ENCODE measurements at regions not wholly inside any gene's neighbourhood (a gene's known extent, or its start where the extent isn't known, plus 50 kb on each side); places are given as distances from the start of the nearest gene placed in this dataset.
"Not testable (repeated sequence)": the region's sequence is repeated elsewhere in the genome, so short reads cannot be mapped to it uniquely, and the experiment has no call there.

- ChIA-PET CTCF (interaction anchor here (0.8 to 1.0 kb wide), 2 partner anchors 12 to 35 kb away, joined by 3 to 5 read pairs; no protein-coding TSS in a partner anchor), POLR2A (no interaction called here)
- TF ChIP-seq LEF1 (IDR thresholded peaks at IDR 0.05; ENCODE audit: borderline replicate concordance) (no peak), CTBP1 (IDR thresholded peaks at IDR 0.05; ENCODE audit: borderline replicate concordance) (no peak), FOXA1 (IDR thresholded peaks at IDR 0.05) (no peak), SP1 (IDR thresholded peaks at IDR 0.05) (no peak), ARNT (IDR thresholded peaks at IDR 0.05) (no peak), FOXM1 (IDR thresholded peaks at IDR 0.05; ENCODE audit: borderline replicate concordance) (no peak), ZNF384 (IDR thresholded peaks at IDR 0.05) (no peak), ELF4 (IDR thresholded peaks at IDR 0.05) (no peak), NFRKB (IDR thresholded peaks at IDR 0.05) (no peak), BHLHE40 (IDR thresholded peaks at IDR 0.05; ENCODE audit: borderline replicate concordance) (no peak), PKNOX1 (IDR thresholded peaks at IDR 0.05) (no peak), HDGF (IDR thresholded peaks at IDR 0.05; ENCODE audit: borderline replicate concordance) (no peak), SUZ12 (IDR thresholded peaks at IDR 0.05) (no peak), FOXK2 (IDR thresholded peaks at IDR 0.05) (no peak), TARDBP (IDR thresholded peaks at IDR 0.05) (no peak), L3MBTL2 (conservative IDR thresholded peaks at IDR 0.05) (no peak)
- no peak for DNase-seq (ENCODE audit: extremely low spot score)
Observed at GRCh38 chr4:8675906-8676305, 83.3 kb downstream of the CPZ start.

- CTCF ChIA-PET, result interaction anchor here (0.8 to 1.0 kb wide), 2 partner anchors 13 to 35 kb away, joined by 3 to 5 read pairs; no protein-coding TSS in a partner anchor
- TF ChIP-seq FOXM1 (IDR thresholded peaks at IDR 0.05; ENCODE audit: borderline replicate concordance) (no peak), SUZ12 (IDR thresholded peaks at IDR 0.05) (no peak), TARDBP (IDR thresholded peaks at IDR 0.05) (no peak), FOXA1 (IDR thresholded peaks at IDR 0.05) (no peak)
- DNase-seq (ENCODE audit: extremely low spot score), result peak; percentile 66
- POLR2A ChIA-PET, result no interaction called here
Observed at GRCh38 chr4:8675383-8675782, 82.8 kb downstream of the CPZ start.

GRCh38 chr4:8674311-8674885, 81.8 kb downstream of the CPZ start:
- ChIA-PET POLR2A (no interaction called here), CTCF (interaction anchor here (0.9 to 1.1 kb wide), 2 partner anchors 14 to 224 kb away, joined by 3 read pairs; no protein-coding TSS in a partner anchor)
- TF ChIP-seq ARNT (IDR thresholded peaks at IDR 0.05) (no peak), L3MBTL2 (conservative IDR thresholded peaks at IDR 0.05) (no peak), TARDBP (IDR thresholded peaks at IDR 0.05) (no peak), SP1 (IDR thresholded peaks at IDR 0.05) (no peak), CTBP1 (IDR thresholded peaks at IDR 0.05; ENCODE audit: borderline replicate concordance) (no peak), FOXK2 (IDR thresholded peaks at IDR 0.05) (no peak), HDGF (IDR thresholded peaks at IDR 0.05; ENCODE audit: borderline replicate concordance) (no peak), NFRKB (IDR thresholded peaks at IDR 0.05) (no peak), SUZ12 (IDR thresholded peaks at IDR 0.05) (no peak), BHLHE40 (IDR thresholded peaks at IDR 0.05; ENCODE audit: borderline replicate concordance) (no peak), ZNF384 (IDR thresholded peaks at IDR 0.05) (no peak), FOXM1 (IDR thresholded peaks at IDR 0.05; ENCODE audit: borderline replicate concordance) (no peak), PKNOX1 (IDR thresholded peaks at IDR 0.05) (no peak)
- no peak for DNase-seq (ENCODE audit: extremely low spot score)

- CTCF ChIA-PET, result interaction anchor here (1.1 kb wide), 1 partner anchor 225 kb away, joined by 3 read pairs; no protein-coding TSS in a partner anchor
- POLR2A ChIA-PET; DNase-seq (ENCODE audit: extremely low spot score): not testable (repeated sequence)
Observed at GRCh38 chr4:8673106-8673505, 80.5 kb downstream of the CPZ start.

GRCh38 chr4:8672486-8672885, 79.9 kb downstream of the CPZ start:
- TF ChIP-seq ZNF384 (IDR thresholded peaks at IDR 0.05) (no peak), ARNT (IDR thresholded peaks at IDR 0.05) (no peak), HDGF (IDR thresholded peaks at IDR 0.05; ENCODE audit: borderline replicate concordance) (no peak), FOXM1 (IDR thresholded peaks at IDR 0.05; ENCODE audit: borderline replicate concordance) (no peak), LEF1 (IDR thresholded peaks at IDR 0.05; ENCODE audit: borderline replicate concordance) (no peak), CTBP1 (IDR thresholded peaks at IDR 0.05; ENCODE audit: borderline replicate concordance) (no peak), TARDBP (IDR thresholded peaks at IDR 0.05) (no peak), SUZ12 (IDR thresholded peaks at IDR 0.05) (no peak), ELF4 (IDR thresholded peaks at IDR 0.05) (no peak), FOXA1 (IDR thresholded peaks at IDR 0.05) (no peak), NFRKB (IDR thresholded peaks at IDR 0.05) (no peak), FOXK2 (IDR thresholded peaks at IDR 0.05) (no peak)
- ChIA-PET CTCF (interaction anchor here (0.6 to 0.8 kb wide), 2 partner anchors 35 to 193 kb away, joined by 3 read pairs; no protein-coding TSS in a partner anchor), POLR2A (no interaction called here)
- no peak for DNase-seq (ENCODE audit: extremely low spot score)

GRCh38 chr4:8671712-8672290, 79.2 kb downstream of the CPZ start:
- ChIA-PET CTCF (interaction anchor here (0.6 to 0.8 kb wide), 2 partner anchors 34 to 194 kb away, joined by 3 read pairs; no protein-coding TSS in a partner anchor), POLR2A (no interaction called here)
- no peak for TF ChIP-seq FOXM1 (IDR thresholded peaks at IDR 0.05; ENCODE audit: borderline replicate concordance)
- TF ChIP-seq HDGF (IDR thresholded peaks at IDR 0.05; ENCODE audit: borderline replicate concordance), result no peak
- no peak for TF ChIP-seq NFRKB (IDR thresholded peaks at IDR 0.05)
- TF ChIP-seq L3MBTL2 (conservative IDR thresholded peaks at IDR 0.05), result no peak
- TF ChIP-seq PKNOX1 (IDR thresholded peaks at IDR 0.05), result no peak
- TF ChIP-seq FOXA1 (IDR thresholded peaks at IDR 0.05), result no peak
- no peak for TF ChIP-seq CTBP1 (IDR thresholded peaks at IDR 0.05; ENCODE audit: borderline replicate concordance)
- TF ChIP-seq SUZ12 (IDR thresholded peaks at IDR 0.05), result no peak
- no peak for TF ChIP-seq LEF1 (IDR thresholded peaks at IDR 0.05; ENCODE audit: borderline replicate concordance)
- TF ChIP-seq SP1 (IDR thresholded peaks at IDR 0.05), result no peak
- TF ChIP-seq ARNT (IDR thresholded peaks at IDR 0.05), result no peak
- TF ChIP-seq ZNF384 (IDR thresholded peaks at IDR 0.05), result no peak
- TF ChIP-seq FOXK2 (IDR thresholded peaks at IDR 0.05), result no peak
- TF ChIP-seq TARDBP (IDR thresholded peaks at IDR 0.05), result no peak
- TF ChIP-seq ELF4 (IDR thresholded peaks at IDR 0.05), result no peak
- TF ChIP-seq BHLHE40 (IDR thresholded peaks at IDR 0.05; ENCODE audit: borderline replicate concordance), result no peak
- no peak for DNase-seq (ENCODE audit: extremely low spot score)
